GM12801 (cell line): ENCODE measurements at regions not wholly inside any gene's neighbourhood (a gene's known extent, or its start where the extent isn't known, plus 50 kb on each side); places are given as distances from the start of the nearest gene placed in this dataset.

Experiments used
- CTCF ChIP-seq: IDR thresholded peaks from one replicate; pipeline ENCODE4 v1.5.1; 2011; ENCODE audit warnings: control low read depth; ENCODE audit not compliant: insufficient read length; ENCODE audit errors: extremely low read depth

GRCh38 chr7:9391221-9391620 is 957.8 kb downstream of the NXPH1 start:
- TF ChIP-seq CTCF: no peak

- TF ChIP-seq CTCF: no peak
Measured at GRCh38 chr7:9391984-9392383, 958.6 kb downstream of the NXPH1 start.

GRCh38 chr7:9407816-9408215 is 974.4 kb downstream of the NXPH1 start:
- TF ChIP-seq CTCF: no peak

GRCh38 chr7:9453521-9453920 is 1020.1 kb downstream of the NXPH1 start:
- no peak for TF ChIP-seq CTCF

- TF ChIP-seq CTCF: no peak
Measured at GRCh38 chr7:9488555-9488954, 1055.1 kb downstream of the NXPH1 start.

GRCh38 chr7:9498303-9498702 is 1064.9 kb downstream of the NXPH1 start:
- no peak for TF ChIP-seq CTCF

GRCh38 chr7:9502269-9502668 is 1068.9 kb downstream of the NXPH1 start:
- TF ChIP-seq CTCF: no peak

- TF ChIP-seq CTCF: no peak
Measured at GRCh38 chr7:9504678-9505077, 1071.3 kb downstream of the NXPH1 start.
